Parathyroid adenoma (tissue), 2 donors: ENCODE measurements at regions not wholly inside any gene's neighbourhood (a gene's known extent, or its start where the extent isn't known, plus 50 kb on each side); places are given as distances from the start of the nearest gene placed in this dataset.

Experiments used
- H2AFZ ChIP-seq: fragments of 300-600 bp; sonication (generic); one replicate; pipeline ENCODE4 v1.7.0; 2017; ENCODE audit warnings: antibody characterized with exemption, mild to moderate bottlenecking
- H3K27ac ChIP-seq: fragments of 300-600 bp; sonication (generic); one replicate; pipeline ENCODE4 v1.7.0; 2017
- H3K27me3 ChIP-seq: fragments of 300-600 bp; sonication (generic); one replicate; pipeline ENCODE4 v1.7.0; 2017; ENCODE audit warnings: low read length; ENCODE audit not compliant: control insufficient read depth, insufficient read depth
- H3K36me3 ChIP-seq: fragments of 300-600 bp; sonication (generic); one replicate; pipeline ENCODE4 v1.7.0; 2017; ENCODE audit warnings: low read length; ENCODE audit not compliant: control insufficient read depth, insufficient read depth
- H3K4me1 ChIP-seq: fragments of 300-600 bp; sonication (generic); one replicate; pipeline ENCODE4 v1.7.0; 2017; ENCODE audit warnings: control low read depth
- H3K4me2 ChIP-seq: fragments of 300-600 bp; sonication (generic); one replicate; pipeline ENCODE4 v1.7.0; 2017; ENCODE audit warnings: low read length
- H3K4me3 ChIP-seq: fragments of 300-600 bp; sonication (generic); one replicate; pipeline ENCODE4 v1.7.0; 2017; ENCODE audit warnings: low read depth, low read length
- H3K79me2 ChIP-seq: fragments of 300-600 bp; sonication (generic); one replicate; pipeline ENCODE4 v1.7.0; 2017; ENCODE audit warnings: control low read depth
- H3K9ac ChIP-seq: fragments of 300-600 bp; sonication (generic); one replicate; pipeline ENCODE4 v1.7.0; 2017; ENCODE audit warnings: mild to moderate bottlenecking
- H3K9me3 ChIP-seq: fragments of 300-600 bp; sonication (generic); one replicate; pipeline ENCODE4 v1.7.0; 2017; ENCODE audit warnings: low read length; ENCODE audit not compliant: control insufficient read depth
- TF ChIP-seq, protein P1 (sequence below): fragments of 300-600 bp; sonication (generic); IDR thresholded peaks from one replicate; pipeline ENCODE4 v1.7.0; 2017; ENCODE audit warnings: antibody characterized with exemption, mild to moderate bottlenecking
- donor health status: primary hyperparathyroidism.

DNA sequence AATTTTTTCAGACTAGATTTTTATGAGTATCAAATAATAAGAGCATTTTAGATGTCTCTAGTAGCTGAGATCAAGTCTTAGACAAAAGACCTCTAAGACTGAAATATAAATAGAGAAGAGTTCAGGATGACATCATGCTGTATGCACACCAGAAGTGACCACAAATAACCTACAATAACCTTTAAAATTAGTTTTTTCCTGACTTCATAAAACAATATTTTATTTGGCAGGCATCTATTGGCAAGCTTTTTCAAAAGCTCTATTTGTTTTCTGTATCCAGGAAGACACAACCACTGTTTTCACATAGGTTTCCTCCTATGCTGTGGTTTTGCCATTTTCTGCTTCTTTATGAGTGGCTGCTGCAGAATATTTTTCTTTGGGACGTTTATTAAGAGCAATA is 359.1 kb downstream of the CRPPA start:
- H2AFZ ChIP-seq: no peak overlapping the region
- no peaks in the 10 kb centered on the region for H3K36me3 ChIP-seq
- TF ChIP-seq, protein P1, sequence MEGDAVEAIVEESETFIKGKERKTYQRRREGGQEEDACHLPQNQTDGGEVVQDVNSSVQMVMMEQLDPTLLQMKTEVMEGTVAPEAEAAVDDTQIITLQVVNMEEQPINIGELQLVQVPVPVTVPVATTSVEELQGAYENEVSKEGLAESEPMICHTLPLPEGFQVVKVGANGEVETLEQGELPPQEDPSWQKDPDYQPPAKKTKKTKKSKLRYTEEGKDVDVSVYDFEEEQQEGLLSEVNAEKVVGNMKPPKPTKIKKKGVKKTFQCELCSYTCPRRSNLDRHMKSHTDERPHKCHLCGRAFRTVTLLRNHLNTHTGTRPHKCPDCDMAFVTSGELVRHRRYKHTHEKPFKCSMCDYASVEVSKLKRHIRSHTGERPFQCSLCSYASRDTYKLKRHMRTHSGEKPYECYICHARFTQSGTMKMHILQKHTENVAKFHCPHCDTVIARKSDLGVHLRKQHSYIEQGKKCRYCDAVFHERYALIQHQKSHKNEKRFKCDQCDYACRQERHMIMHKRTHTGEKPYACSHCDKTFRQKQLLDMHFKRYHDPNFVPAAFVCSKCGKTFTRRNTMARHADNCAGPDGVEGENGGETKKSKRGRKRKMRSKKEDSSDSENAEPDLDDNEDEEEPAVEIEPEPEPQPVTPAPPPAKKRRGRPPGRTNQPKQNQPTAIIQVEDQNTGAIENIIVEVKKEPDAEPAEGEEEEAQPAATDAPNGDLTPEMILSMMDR: no peak
- no peak overlapping the region for H3K4me2 ChIP-seq
- H3K9me3 ChIP-seq: no peaks in the 10 kb centered on the region
- H3K4me3 ChIP-seq: no peak overlapping the region
- no peaks in the 10 kb centered on the region for H3K4me1 ChIP-seq
- no peaks in the 10 kb centered on the region for H3K27me3 ChIP-seq
- H3K79me2 ChIP-seq: no peaks in the 10 kb centered on the region
- H3K9ac ChIP-seq: no peak overlapping the region
- H3K27ac ChIP-seq: no peak overlapping the region

DNA sequence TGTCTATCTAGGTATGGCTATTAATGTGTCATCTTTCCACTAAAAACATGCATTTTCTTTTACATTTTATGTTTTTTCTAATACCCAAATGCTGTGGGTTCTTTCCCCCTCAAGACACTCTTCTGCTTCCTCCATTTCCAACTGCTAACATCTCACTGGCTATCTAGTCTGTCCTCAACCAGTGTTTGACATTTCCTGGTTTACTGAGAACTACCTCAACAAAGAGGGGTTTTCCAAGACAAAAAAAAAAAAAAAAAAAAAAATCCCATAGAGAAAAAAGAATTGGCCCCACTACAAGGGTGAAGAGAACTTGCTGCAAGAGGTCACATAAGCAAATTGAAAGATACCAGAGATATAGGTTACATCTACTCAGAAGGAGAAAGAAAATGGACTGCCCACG is 359.7 kb downstream of the CRPPA start:
- Histone ChIP-seq H3K4me1 (no peaks in the 10 kb centered on the region), H3K4me2 (no peak overlapping the region), H2AFZ (no peak overlapping the region), H3K79me2 (no peaks in the 10 kb centered on the region), H3K27me3 (no peaks in the 10 kb centered on the region), H3K27ac (no peak overlapping the region), H3K36me3 (no peaks in the 10 kb centered on the region), H3K9me3 (no peaks in the 10 kb centered on the region), H3K4me3 (no peak overlapping the region), H3K9ac (no peak overlapping the region)
- TF ChIP-seq, protein P1: no peak

DNA sequence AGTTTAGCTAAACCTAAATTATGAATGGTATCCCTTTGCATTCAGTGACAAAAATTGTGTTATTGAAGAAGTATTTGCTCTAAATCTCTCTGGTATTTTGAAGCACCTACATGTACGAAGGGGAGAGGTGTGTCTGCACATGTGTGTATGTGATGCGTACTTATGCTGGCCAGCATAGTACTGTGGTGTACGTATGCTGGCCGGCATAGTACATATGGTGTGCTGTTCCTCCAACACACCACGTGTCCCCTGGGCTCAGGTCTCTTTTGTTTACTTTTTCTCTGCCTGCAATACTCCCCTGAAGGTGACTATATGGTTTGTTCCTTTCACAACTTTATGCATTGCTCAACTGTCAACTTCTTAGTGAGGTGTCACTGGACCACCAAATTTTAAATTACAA is 360.3 kb downstream of the CRPPA start:
- Histone ChIP-seq H3K27me3 (no peaks in the 10 kb centered on the region), H3K4me2 (no peak overlapping the region), H3K4me1 (no peaks in the 10 kb centered on the region), H3K9ac (no peak overlapping the region), H2AFZ (no peak overlapping the region), H3K79me2 (no peaks in the 10 kb centered on the region), H3K9me3 (no peaks in the 10 kb centered on the region), H3K4me3 (no peak overlapping the region), H3K27ac (no peak overlapping the region), H3K36me3 (no peaks in the 10 kb centered on the region)
- TF ChIP-seq, protein P1: no peak

DNA sequence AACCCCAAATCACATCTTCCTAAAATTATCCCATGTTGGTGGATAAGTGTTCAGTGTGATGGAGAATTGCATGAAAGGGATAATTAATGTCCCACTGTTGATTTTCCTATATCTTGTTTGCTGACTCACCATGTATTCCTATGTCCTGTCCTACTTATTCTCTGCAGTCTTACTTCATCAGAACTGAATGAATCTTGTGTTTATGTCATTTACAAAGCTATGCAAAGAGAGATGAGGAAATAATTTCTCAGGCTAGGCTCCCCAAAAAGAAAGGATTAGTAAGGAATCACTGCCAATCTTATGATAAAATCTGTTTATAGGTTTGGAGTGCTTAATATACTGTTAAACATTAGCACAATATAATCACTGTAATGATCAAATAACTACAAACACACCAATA is 360.8 kb downstream of the CRPPA start:
- H3K4me2 ChIP-seq: no peak overlapping the region
- H3K27ac ChIP-seq: no peak overlapping the region

More for the DNA sequence above, 360.8 kb downstream of the CRPPA start:
- Histone ChIP-seq H2AFZ (no peak overlapping the region), H3K9ac (no peak overlapping the region), H3K4me3 (no peak overlapping the region), H3K36me3 (no peaks in the 10 kb centered on the region), H3K9me3 (no peaks in the 10 kb centered on the region), H3K79me2 (no peaks in the 10 kb centered on the region), H3K4me1 (no peaks in the 10 kb centered on the region), H3K27me3 (no peaks in the 10 kb centered on the region)
- TF ChIP-seq, protein P1: no peak
